ENCODE measurements at regions not wholly inside any gene's neighbourhood (a gene's known extent, or its start where the extent isn't known, plus 50 kb on each side); places are given as distances from the start of the nearest gene placed in this dataset.

DNA sequence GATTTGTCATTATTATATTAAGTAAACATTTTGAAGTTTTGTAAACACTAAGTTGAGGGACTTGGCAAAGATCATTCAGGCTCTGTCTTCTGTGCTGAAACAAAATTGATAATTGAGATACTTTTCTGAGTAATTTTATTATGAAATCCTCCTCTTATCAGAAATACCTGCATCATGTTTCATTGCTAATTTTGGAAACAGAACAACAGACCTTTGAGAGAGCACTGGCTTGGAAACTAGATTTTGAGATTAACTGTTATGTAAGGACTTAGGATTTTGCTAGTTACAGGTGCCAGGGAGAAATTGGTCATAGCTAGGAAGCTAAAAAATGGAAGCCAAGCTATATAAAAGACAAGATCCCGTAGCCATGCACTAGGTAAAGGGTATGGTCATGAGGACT is 201.7 kb upstream of the DCN start:
- H3K4me3 Mint-ChIP-seq, result no peak overlapping the region
- H3K4me1 Mint-ChIP-seq, result peaks cover 61% of the 10 kb centered on the region
- H3K27ac Mint-ChIP-seq, result no peak overlapping the region
- H3K36me3 Mint-ChIP-seq, result no peaks in the 10 kb centered on the region
- H3K27me3 Mint-ChIP-seq (ENCODE audit: low read depth), result no peaks in the 10 kb centered on the region
- H3K9me3 Mint-ChIP-seq, result no peaks in the 10 kb centered on the region
- TF ChIP-seq CTCF (IDR thresholded peaks at IDR 0.05; ENCODE audit: unreplicated experiment), result no peak
- no peak for DNase-seq (ENCODE audit: low spot score in 2 of 2, unreplicated experiment in 2 of 2)

DNA sequence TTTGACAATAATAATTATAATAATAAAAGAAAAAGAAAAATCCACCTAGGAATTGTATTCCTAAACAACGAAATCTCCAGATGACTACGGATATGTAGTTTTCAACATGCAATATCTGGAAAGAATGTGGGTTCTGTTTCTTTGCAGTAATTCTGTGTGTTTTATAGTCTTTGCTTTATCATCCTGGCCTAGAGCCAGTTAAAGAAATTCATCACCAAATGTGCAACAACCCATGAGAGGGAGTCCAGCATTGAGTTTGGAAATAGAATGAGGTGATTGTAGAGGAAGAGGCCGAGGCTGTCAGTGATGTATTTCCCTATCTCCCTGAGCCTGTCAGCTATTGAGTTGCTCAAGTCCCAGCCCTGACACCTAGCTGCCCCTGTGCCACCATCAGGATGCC is 200.5 kb upstream of the DCN start:
- TF ChIP-seq CTCF (IDR thresholded peaks at IDR 0.05; ENCODE audit: unreplicated experiment), result no peak
- no peak for DNase-seq (ENCODE audit: low spot score in 2 of 2, unreplicated experiment in 2 of 2)
- Mint-ChIP-seq H3K4me1 (peaks cover 65% of the 10 kb centered on the region), H3K27ac (peak overlapping the region; percentile 45), H3K4me3 (no peak overlapping the region), H3K36me3 (no peaks in the 10 kb centered on the region), H3K9me3 (no peaks in the 10 kb centered on the region), H3K27me3 (ENCODE audit: low read depth) (no peaks in the 10 kb centered on the region)

DNA sequence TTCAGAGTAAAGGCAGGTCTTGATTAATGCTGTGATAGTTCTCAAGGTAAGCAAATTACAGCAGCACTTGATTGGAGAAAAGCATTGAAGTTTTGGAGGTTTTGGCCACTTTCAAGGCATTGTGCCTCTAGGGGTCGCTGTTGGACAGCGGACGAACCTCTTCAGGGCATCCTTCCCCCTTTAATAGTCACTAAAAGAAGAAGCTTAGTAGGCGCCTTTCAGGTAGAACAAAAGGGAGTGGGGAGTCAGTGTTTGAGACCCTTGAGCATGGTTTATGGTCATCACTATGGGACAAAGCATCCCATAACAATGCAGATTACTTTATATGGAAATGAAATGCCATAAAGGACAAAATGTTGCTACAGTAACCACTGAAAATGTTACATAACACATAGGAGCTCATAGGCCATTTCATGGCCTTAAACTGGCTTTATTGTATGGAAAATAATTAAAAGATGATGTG is 199.5 kb upstream of the DCN start:
- no peaks in the 10 kb centered on the region for H3K36me3 Mint-ChIP-seq
- no peaks in the 10 kb centered on the region for H3K9me3 Mint-ChIP-seq
- peak; percentile 93 for TF ChIP-seq CTCF (IDR thresholded peaks at IDR 0.05; ENCODE audit: unreplicated experiment)
- peak; percentile 76 to 93 for DNase-seq (ENCODE audit: low spot score in 2 of 2, unreplicated experiment in 2 of 2)
- peak overlapping the region; percentile 96 for H3K27ac Mint-ChIP-seq
- H3K4me3 Mint-ChIP-seq, result peak overlapping the region; percentile 73
- no peaks in the 10 kb centered on the region for H3K27me3 Mint-ChIP-seq (ENCODE audit: low read depth)
- H3K4me1 Mint-ChIP-seq, result peaks cover 65% of the 10 kb centered on the region

- H3K36me3 Mint-ChIP-seq, result no peaks in the 10 kb centered on the region
- peak overlapping the region; percentile 73 for H3K4me3 Mint-ChIP-seq
- peaks cover 67% of the 10 kb centered on the region for H3K4me1 Mint-ChIP-seq
- H3K9me3 Mint-ChIP-seq, result no peaks in the 10 kb centered on the region
- DNase-seq (ENCODE audit: low spot score in 2 of 2, unreplicated experiment in 2 of 2), result peak in 1 of 2 experiments; percentile 61
- TF ChIP-seq CTCF (IDR thresholded peaks at IDR 0.05; ENCODE audit: unreplicated experiment), result no peak
- no peaks in the 10 kb centered on the region for H3K27me3 Mint-ChIP-seq (ENCODE audit: low read depth)
- peak overlapping the region; percentile 96 for H3K27ac Mint-ChIP-seq
Measured at GRCh38 chr12:91381309-91381804, 198.7 kb upstream of the DCN start.

GRCh38 chr12:91380631-91381030 is 198.0 kb upstream of the DCN start:
- Mint-ChIP-seq H3K9me3 (peaks cover 3% of the 10 kb centered on the region), H3K27ac (peak overlapping the region; percentile 96), H3K36me3 (no peaks in the 10 kb centered on the region), H3K27me3 (ENCODE audit: low read depth) (no peaks in the 10 kb centered on the region), H3K4me1 (peaks cover 64% of the 10 kb centered on the region), H3K4me3 (peak overlapping the region; percentile 73)
- no peak for TF ChIP-seq CTCF (IDR thresholded peaks at IDR 0.05; ENCODE audit: unreplicated experiment)
- DNase-seq (ENCODE audit: low spot score in 2 of 2, unreplicated experiment in 2 of 2), result no peak

Measured in mesothelial cell of epicardium (in vitro differentiated cells).